NCI-H774 (cell line): ENCODE measurements at regions not wholly inside any gene's neighbourhood (a gene's known extent, or its start where the extent isn't known, plus 50 kb on each side); places are given as distances from the start of the nearest gene placed in this dataset.
A peak's percentile ranks its signal among the peaks of the same experiment; 100 is the strongest.
"Not testable (repeated sequence)": the region's sequence is repeated elsewhere in the genome, so short reads cannot be mapped to it uniquely, and the experiment has no call there.

Experiments used
- DNase-seq: peaks from one replicate; lab custom pipeline; 2025; lab: John Stamatoyannopoulos, UW

DNA sequence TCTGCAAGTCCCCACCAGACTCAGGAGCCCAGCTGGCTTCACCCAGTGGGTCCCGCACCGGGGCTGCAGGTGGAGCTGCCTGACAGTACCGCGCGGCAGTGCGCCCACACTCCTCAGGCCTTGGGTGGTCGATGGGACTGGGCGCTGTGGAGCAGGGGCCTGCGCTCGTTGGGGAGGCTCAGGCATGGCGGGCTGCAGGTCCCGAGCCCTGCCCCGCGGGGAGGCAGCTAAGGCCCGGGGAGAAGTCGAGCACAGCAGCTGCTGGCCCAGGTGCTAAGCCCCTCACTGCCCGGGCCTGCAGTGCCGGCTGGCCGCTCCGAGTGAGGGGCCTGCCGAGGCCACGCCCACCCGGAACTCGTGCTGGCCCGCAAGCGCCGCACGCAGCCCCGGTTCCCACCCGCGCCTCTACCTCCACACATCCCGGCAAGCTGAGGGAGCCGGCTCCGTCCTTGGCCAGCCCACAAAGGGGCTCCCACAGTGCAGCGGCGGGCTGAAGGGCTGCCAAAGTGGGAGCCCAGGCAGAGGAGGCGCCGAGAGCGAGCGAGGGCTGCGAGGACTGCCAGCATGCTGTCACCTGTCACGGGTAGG, 2021.7 kb upstream of the LRRTM1 start:
- not testable (repeated sequence) for DNase-seq

DNA sequence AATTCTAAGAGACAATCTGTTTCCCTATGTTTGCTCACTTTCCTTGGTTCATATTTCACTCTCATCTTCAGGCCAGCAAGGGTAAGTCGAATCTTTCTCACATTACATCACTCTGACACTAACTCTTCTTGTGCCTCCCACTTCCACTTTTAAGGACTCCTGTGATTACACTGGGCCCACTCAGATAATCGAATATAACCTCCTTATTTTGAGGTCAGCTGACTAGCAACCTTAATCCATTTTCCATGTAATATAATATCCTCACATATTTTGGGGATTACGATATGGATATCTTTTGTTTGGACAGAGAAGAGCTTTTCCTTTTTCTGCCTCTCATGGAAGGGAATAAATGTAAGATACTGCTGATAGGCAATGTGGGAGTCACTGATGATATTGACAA, 2015.7 kb upstream of the LRRTM1 start:
- no peak for DNase-seq

DNA sequence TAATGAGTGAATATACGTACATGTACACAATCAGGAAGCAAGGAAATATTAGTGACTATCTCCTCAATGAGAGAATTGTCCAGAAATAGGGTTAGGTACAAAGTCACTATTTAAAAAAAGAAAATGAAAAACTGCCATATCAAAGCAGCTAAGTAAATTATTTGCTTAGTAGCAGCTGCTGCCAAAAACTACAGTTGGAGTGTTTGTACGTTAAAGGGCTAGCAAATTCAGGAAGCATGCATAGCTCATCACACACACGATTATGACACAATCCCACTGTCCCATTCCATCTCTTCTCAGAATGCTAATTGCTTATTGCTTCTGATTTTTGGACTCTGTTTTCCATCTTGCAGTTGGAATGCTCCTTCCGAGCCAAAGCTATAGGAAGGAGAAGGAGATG, 2012.5 kb upstream of the LRRTM1 start:
- peak; percentile 37 for DNase-seq

DNA sequence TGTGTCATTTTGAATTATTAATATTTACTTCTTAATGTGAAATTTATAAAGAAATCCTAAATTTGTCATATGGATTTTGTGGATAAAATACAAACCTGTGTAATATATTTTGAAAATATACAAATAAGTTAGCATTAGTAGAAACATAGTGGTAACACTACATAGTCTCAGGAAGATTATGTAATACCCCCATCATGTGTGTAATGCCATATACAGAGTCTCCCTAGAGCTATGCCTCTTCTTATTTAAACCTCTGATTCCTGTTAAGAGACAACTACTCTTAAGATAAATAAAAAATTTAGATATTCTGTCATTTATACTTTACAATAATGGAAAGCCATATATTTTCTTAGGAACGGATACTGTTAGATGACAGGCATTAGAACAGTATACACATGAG, 2012.0 kb upstream of the LRRTM1 start:
- DNase-seq = no peak

DNA sequence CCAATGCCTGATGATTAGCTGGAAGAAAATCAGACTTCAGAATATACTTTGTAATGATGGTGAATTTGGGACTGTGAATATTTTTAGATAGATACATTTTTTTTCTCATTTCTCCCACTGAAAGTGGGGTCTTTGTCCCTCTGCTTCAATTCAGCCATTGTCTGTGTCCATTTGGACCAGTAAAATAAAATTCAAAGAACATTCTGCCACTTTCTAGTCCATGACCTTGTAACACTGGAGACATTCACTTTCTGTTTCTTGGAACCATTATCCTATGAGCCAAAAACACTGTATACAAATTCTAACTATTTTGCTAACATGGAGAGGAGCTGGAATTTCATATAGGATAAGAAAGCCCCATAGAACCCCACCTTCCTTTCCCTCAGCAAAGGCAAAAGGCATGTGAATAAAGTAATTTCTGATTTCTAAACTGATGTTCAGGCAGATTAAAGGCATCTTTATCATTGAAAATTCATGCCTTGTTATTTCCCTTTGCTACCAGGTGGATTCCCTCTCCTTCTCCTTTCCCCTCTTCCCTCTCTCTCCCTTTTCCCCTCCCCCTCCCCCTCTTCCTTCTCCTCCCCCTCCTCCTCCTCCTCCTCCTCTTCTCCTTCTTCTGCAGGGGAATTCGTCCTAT, 2010.4 kb upstream of the LRRTM1 start:
- DNase-seq = no peak

DNA sequence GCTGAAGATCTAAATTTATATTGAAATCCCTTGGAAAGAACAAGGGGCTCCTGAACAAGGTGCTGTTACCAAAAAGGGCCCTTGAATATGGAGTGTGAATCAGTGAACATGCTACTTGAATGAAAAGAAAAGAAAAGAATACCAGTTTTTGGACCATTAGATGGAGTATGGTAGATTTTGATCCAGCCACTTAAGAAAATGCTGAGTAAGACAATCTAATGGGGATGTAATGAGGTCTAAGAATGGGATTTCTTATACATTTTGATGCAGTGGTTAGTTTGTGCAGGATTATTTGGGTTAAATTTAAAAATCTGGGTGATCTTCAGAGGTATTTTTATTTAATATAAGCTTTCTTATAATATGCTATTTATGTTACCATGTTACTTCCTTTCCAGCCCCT, 2003.0 kb upstream of the LRRTM1 start:
- no peak for DNase-seq

DNA sequence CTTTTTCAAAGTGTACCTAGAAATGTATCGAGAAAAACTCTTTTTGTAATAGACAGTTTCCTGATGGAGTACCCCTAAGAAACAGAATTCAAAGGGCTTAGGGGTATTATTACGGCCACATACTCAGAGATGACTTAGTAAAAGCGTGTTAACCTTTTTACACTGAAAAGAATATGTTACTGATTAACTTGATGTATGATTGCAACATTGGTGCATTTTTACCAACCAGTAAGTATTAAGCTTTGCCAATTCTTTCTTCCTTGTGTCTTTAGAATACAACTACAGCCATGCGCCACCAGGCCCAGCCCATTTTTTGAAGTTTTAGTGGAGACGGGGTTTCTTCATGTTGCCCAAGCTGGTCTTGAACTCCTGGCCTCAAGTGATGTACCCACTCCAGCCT, 1997.0 kb upstream of the LRRTM1 start:
- DNase-seq = no peak

DNA sequence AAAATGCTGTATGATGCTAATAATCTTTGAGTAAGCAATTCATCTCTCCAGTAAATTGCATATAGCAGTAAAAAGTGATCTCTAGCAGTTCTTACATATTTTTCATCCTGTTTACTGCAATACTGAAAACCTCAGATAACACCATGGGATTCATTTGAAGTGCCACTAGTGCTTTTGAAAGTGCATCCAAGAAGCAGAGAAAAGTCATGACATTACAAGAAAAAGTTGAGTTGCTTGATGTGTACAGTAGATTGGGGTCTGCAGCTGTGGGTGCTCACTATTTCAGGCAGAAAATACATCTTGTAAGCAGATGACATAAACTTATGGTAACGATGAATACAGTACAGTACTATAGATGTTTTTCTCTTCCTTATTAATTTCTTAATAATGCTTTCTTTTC, 1984.9 kb upstream of the LRRTM1 start:
- no peak for DNase-seq

DNA sequence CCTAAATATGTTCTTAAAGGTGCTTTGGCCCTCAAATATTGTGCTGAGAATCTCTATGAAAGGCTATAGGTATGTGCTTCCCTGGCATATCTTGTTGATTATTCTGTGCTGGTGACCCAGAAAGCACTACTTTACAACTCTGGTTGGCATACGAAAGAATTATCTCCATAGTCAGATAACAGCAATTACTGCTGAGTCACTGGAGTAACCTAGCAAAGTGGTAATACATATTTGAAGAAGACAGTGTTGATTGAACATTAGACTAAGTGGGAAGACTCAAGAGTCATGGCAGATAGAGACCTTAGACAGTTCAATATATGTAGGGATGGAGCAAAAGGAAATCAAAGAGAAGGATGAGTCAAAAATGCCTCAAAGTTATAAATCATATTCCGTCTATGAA, 1978.5 kb upstream of the LRRTM1 start:
- no peak for DNase-seq

DNA sequence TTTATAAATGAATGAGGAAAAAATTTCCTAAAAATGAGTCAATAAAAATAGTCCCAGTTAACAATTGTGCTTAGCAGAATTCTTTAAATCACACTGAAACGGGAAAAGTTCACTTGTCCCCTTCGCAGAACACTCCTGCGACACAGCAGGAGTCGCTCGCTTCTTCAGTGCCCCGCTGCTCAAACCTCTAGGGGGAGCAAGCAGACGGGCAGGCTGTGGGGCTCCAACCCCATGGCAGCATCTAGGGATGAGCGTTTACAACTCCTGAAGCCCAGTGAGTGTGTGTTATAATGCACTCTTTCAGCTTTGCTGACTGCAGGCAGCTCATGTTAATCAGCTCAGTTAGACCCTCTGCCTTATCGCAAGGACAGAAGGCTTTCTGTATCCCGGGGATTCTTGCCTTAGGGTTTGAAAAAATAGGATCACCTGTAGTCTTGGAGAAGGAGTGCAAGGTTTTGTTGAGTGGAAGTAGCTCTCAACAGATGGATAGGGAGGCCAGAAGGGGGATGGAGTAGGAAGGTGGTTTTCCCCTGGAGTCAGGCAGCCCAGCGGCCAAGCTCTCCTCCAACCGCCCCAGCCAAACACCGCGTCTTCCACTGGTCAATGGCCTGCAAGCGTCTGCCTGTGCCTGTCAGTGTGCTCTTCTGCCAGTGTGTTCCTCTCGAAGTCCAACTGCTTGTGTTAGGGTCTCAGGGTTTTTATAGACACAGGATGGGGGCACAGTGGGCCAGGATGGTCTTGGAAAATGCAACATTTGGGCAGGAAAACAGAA, 1977.7 kb upstream of the LRRTM1 start:
- no peak for DNase-seq

DNA sequence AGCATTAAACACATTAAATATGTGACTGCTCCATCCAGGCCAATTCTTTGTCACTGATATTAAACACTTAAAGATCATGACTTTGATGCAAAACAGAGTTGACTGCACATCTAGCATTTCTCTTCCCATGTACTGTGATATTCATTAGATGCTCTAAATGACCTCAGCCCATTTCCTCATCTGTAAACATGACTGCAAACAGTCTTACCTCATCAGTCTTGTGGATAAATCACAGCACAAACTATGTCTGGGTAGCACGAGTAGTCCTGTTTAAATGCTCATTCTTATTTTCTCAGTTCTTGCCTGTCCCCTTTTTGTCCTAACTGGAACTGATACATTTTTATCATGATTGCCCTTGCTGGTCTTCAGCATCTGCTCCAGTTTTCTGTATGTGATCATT, 1974.8 kb upstream of the LRRTM1 start:
- DNase-seq = no peak

DNA sequence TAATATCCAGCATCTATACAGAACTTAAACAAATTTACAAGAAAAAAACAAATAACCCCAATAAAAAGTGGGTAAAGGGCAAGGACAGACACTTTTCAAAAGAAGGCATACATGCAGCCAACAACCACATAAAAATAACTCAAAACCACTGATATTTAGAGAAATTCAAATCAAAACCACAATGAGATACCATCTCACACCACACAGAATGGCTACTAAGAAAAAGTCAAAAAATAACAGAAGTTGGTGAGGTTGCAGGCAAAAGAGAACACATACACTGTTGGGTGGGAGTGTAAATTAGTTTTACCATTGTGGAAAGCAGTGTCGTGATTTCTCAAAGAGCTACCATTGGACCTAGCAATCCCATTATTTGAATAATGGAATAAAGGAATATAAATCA, 1973.9 kb upstream of the LRRTM1 start:
- no peak for DNase-seq

DNA sequence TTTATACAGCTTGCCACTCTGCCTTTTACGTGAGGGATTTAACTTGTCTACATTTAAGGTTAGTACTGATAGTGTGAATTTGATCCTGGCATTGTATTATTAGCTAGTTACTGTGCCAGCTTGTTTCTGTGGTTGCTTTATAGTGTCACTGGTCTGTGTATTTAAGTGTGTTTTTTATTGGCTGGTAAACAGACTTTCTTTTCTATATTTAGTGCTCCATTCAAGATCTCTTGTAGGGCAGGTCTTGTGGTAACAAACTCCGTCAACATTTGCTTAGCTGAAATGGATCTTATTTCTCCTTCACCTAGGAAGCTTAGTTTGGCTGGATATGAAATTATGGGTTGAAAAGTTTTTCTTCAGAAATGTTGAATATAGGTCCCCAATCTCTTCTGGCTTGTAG, 1971.0 kb upstream of the LRRTM1 start:
- no peak for DNase-seq

DNA sequence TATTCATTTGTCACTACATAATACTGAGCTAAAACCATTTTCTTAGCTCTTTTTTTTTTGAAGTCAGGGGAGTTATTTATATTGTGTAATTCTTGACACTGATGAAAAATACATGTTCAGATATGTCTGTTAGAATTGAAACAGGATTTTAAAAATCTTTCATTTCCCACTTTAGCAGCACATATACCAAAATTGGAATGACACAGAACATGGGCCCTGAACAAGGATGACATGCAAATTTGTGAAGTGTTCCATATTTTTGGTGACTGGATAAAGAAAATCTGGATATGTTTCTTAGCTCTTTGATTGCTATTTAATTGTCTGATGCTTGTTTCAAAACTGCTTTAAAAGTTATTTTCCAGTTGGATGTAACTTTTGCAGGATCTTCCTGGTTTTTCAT, 1963.9 kb upstream of the LRRTM1 start:
- no peak for DNase-seq

DNA sequence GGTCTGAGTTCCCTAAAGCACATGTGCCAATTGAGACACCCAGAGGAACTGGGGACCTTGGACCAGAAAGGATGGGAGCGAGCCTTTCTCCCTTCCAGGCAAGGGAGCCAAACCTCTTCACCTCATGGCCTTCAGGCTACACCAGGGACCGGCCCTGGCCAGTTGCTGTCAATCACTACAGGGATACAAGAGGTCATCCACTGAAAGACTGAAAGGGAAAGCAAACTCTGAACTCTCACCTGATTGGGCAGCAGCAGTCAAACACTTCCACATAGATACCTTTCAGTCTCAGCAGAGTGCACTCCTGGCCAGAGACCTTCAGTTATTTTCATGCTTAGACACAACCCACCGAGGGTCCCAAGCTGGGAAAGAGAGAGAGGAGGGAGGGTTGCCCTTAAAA, 1956.0 kb upstream of the LRRTM1 start:
- DNase-seq = no peak

DNA sequence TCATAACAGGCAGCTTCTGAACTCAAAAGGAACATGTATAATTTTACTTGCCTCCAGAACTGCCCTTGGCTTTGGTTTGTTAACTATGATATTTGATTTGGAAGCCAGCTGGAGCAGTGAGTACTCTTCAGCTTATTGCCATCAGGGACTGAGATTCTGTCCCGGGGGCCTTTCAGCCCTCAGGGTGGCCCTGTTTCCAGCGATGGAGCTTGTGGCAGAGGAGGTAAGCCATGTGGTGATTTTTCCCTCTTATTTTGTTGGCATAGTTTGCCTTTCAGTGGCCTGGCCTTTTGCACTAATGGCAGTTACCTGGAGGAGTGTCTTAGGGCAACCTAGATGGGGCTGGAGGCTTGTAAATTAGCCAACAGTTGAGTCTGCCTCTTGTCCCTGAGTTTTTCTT, 1955.0 kb upstream of the LRRTM1 start:
- no peak for DNase-seq

DNA sequence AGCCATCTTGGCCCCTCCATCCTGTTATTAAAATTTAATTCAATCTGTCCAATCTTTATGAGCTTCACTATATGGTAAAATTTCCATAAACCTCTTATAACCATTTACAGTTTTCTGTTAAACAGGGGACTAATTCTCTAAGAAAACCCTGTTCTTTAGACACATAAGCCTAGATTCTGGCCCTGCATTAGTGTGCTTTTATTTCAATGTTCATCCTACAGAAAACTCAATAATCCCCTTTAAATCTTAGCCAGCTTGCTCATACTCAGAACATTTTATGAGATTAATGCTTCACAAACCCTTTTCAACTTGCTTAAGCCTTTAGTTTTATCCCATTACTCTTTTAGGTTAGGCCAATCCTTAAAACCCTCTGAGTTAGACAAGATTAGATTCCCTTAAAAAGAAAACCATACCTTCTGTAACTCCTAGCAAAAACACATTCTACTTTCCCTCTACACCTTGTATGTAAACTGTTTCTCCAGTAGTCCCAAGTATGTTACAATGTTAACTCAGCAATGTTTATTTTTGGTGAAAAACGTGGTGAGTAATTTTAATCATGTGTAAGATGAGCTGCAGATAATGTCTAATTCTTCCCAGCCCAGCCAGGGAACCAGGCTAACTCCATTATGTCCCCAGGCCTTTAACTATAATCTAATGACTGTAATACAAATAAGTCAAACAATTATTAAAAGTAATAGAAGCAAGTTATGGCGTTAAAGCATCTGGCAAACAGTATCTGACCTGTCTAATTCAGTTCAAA, 1953.4 kb upstream of the LRRTM1 start:
- no peak for DNase-seq

DNA sequence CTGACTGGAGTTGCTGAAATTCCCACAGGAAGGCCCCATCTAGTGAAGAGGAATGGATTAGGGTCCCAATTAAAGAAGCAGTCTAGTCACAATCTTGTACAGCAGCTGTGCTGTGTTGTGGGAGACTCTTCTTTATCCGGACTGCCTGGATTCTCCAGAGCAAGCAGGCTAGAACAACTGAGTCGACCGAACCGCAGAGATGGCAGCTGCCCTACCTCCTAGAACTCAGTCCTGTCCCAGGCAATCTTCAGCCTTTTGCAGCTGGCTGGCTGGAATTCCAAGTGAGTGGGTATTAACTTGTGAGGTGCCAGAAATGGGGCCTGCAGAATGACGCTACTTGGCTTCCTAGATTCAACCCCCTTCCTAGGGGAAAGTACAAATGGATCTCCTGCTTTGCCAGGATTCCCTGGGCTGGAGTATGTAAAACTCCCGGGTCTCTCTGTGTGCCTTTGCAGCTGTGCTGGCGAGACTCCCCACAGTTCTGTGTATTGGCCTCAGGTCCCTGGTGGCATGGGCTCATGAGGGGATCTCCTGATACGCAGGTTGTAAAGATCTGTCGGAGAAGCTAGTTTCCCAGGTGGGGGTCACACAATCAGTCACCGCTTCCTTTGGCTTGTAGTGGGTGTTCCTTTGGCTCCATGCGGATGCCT, 1952.6 kb upstream of the LRRTM1 start:
- no peak for DNase-seq

DNA sequence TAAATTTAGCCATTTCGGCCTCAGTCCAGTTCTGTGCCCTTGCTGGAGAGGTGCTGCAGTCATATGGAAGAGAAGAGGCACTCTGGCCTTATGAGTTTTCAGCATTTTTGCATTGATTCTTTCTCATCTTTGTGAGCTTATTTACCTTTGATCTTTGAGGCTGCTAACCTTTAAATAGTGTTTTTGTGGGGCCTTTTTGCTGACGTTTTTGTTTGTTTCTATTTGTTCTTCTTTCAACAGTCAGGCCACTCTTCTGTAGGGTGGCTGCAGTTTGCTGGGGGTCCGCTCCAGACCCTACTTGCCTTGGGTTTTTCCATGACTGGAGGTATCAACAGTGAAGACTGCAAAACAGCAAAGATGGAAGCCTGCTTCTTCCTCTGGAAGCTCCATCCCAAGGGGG, 1951.7 kb upstream of the LRRTM1 start:
- DNase-seq = no peak

DNA sequence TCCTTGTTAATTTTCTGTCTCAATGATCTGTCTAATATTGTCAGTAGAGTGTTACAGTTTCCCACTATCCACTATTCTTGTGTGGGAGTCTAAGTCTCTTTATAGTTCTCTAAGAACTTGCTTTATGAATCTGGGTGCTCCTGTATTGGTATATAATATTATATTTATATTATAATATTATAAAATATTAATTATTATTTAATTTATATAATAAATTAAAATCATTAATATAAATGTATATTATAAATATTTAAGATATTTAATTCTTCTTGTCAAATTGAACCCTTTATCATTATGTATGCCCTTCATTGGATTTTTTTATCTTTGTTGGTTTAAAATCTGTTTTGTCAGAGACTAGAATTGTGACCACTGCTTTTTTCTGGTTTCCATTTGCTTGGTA, 1950.2 kb upstream of the LRRTM1 start:
- no peak for DNase-seq

DNA sequence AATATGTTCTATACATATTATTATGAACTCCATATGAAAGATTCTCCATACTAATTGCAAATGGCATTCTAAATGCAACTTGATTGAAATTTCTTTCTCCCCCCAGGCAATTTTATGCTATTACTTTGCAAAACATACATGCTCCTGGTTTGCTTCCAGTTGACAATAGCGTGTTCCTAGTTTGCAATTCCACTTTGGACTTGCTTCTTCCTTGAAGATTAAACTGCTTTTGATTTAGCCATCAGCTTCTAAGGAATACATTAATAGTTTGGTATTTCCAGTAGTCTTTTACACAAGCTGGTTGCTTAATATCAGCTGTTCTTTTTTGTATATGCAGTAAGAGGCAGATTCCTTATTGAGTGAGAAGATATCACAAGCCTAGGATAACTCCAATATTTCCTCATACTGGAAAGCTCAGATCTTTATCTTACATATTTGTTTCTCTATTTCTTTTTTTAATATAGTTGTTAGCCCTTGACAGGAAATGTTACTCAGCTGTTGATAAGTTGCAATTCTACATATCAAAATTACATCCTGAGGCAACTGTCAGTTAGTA, 1941.7 kb upstream of the LRRTM1 start:
- DNase-seq = no peak

DNA sequence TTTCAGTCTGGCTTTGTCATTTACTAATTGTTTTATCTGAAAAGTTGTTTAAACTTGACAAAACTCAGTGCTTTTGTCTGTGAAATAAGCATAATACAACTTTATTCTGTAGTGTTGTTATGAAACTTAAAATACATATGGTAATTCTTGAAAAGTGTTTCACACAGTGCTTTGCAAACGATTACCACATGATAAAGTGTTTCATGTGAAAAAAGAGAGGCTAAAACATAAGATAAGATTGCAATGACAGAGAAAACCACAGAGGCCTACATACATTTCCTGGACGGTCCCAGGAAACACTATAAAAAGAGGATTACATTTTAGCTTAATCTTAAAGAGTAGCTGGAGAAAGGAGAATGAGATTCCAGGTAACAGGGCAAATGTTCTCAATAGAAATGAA, 1934.6 kb upstream of the LRRTM1 start:
- no peak for DNase-seq
